ENCODE measurements at regions not wholly inside any gene's neighbourhood (a gene's known extent, or its start where the extent isn't known, plus 50 kb on each side); places are given as distances from the start of the nearest gene placed in this dataset.

DNA sequence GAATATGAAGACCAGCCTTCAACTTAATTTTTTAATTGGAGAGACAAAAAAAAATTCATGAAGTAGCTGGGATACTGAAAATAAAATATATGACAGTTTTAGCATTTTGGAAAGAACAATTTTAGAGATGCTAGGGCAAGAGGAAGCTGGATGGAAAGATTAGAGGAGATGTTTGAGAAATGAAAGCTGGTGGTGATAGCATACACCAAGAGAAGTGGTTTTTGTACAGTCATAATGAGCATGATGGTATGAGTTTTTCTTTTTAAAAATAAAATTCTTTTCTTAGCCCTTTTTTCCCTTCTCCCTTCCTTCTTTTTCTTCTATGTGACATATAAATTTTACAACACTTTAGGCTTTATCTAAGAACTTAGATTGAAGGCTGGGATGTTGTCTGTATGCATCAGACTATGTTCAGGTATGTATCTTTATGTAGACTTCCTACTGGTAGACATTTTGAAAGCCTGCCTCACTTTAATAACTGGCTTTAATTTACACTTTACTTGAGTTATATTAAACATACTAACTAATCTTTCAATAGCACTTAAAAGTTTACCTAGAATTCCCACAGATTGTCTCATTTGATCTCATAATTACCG lies 522.5 kb downstream of the TLE4 start:
- H4K20me1 ChIP-seq (replicated peaks; ENCODE audit: control insufficient read depth, extremely low read depth, insufficient read depth, low read length) = no peaks in the 10 kb centered on the region
- H3K27me3 ChIP-seq (ENCODE audit: control insufficient read depth in 2 of 2, insufficient read depth in 2 of 2, low read length in 2 of 2) = no peaks in the 10 kb centered on the region
- H2AFZ ChIP-seq (ENCODE audit: low read depth, low read length) = no peak overlapping the region
- H3K4me1 ChIP-seq (ENCODE audit: control insufficient read depth, extremely low read depth, insufficient read depth, low read length) = no peaks in the 10 kb centered on the region
- H3K27ac ChIP-seq (ENCODE audit: insufficient read depth, low read depth, low read length) = no peak overlapping the region
- ChIA-PET CTCF (no interaction called here), POLR2A (no interaction called here)
- no peak for FAIRE-seq
- H3K9me3 ChIP-seq (replicated peaks; ENCODE audit: control insufficient read depth, insufficient read depth, low read length) = no peaks in the 10 kb centered on the region
- no peak overlapping the region for H3K4me2 ChIP-seq (ENCODE audit: insufficient read depth, low read length)
- H3K9ac ChIP-seq (replicated peaks; ENCODE audit: extremely low read depth, insufficient read depth, low read length) = no peak overlapping the region
- DNase-seq (ENCODE audit: low read depth, low spot score) = no peak
- H3K4me3 ChIP-seq (replicated peaks in 1 of 3; ENCODE audit: insufficient read depth in 1 of 3, low read depth in 1 of 3, low read length in 3 of 3) = no peak overlapping the region
- H3K36me3 ChIP-seq (ENCODE audit: control insufficient read depth in 2 of 2, extremely low read depth in 1 of 2, insufficient read depth in 2 of 2, low read length in 2 of 2) = no peaks in the 10 kb centered on the region
- dilution Hi-C loops (cut with MboI; ENCODE audit: extremely low pct_ligation_motif_present, low sequenced_read_pairs) (no loop called here), intact Hi-C loops (cut with micrococcal nuclease) (no loop called here)
- H3K79me2 ChIP-seq (ENCODE audit: control insufficient read depth, insufficient read depth, low read length) = no peaks in the 10 kb centered on the region
- no peaks in the 10 kb centered on the region for H3K9me1 ChIP-seq (replicated peaks; ENCODE audit: control insufficient read depth, extremely low read depth, insufficient read depth, low read length)
- no TSS peak for BruUV-seq (replicated peaks)
- TF ChIP-seq POLR2A (IDR thresholded peaks at IDR 0.05; ENCODE audit: low read depth, low read length) = no peak
- no peak for TF ChIP-seq POLR2AphosphoS5 (IDR thresholded peaks at IDR 0.05; ENCODE audit: insufficient read depth, low read depth, low read length)
- no peak for TF ChIP-seq JUN (IDR thresholded peaks at IDR 0.05; ENCODE audit: borderline replicate concordance, insufficient read depth, insufficient read length, low read depth)
- TF ChIP-seq, protein P1, sequence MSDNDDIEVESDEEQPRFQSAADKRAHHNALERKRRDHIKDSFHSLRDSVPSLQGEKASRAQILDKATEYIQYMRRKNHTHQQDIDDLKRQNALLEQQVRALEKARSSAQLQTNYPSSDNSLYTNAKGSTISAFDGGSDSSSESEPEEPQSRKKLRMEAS (IDR thresholded peaks at IDR 0.05; ENCODE audit: insufficient read depth, insufficient read length) = no peak

DNA sequence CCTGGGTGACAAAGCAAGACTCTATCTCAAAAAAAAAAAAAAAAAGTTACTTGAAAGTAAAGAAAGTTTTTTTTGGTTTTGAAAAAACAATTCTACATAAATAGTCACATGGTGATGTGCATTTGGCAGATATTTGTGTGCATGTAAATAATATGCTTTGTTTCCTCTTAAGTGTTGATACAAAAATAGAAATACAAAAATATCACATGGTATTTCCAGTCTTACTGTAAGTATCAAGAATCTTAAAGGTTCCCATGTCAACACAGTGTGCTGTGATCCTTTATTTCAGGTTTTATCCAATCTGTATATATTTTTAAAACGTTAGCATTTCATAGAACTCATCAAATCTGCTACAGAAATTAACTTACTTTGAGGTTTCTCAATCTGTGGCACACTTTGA lies 521.9 kb downstream of the TLE4 start:
- H3K9me3 ChIP-seq (replicated peaks; ENCODE audit: control insufficient read depth, insufficient read depth, low read length) = no peaks in the 10 kb centered on the region
- FAIRE-seq (no peak), DNase-seq (ENCODE audit: low read depth, low spot score) (no peak)
- H3K27me3 ChIP-seq (ENCODE audit: control insufficient read depth in 2 of 2, insufficient read depth in 2 of 2, low read length in 2 of 2) = no peaks in the 10 kb centered on the region
- no peaks in the 10 kb centered on the region for H4K20me1 ChIP-seq (replicated peaks; ENCODE audit: control insufficient read depth, extremely low read depth, insufficient read depth, low read length)
- no peaks in the 10 kb centered on the region for H3K9me1 ChIP-seq (replicated peaks; ENCODE audit: control insufficient read depth, extremely low read depth, insufficient read depth, low read length)
- ChIA-PET CTCF (no interaction called here), POLR2A (no interaction called here)
- H3K79me2 ChIP-seq (ENCODE audit: control insufficient read depth, insufficient read depth, low read length) = no peaks in the 10 kb centered on the region
- intact Hi-C loops (cut with micrococcal nuclease) = no loop called here
- TF ChIP-seq MYC (IDR thresholded peaks at IDR 0.05; ENCODE audit: low read depth, low read length) (no peak), FOS (IDR thresholded peaks at IDR 0.05; ENCODE audit: borderline replicate concordance, insufficient read depth, low read length) (no peak), JUN (IDR thresholded peaks at IDR 0.05; ENCODE audit: borderline replicate concordance, insufficient read depth, insufficient read length, low read depth) (no peak), GATA2 (IDR thresholded peaks at IDR 0.05; ENCODE audit: insufficient read depth, insufficient read length, low read depth, low read length) (no peak), EZH2 (IDR thresholded peaks at IDR 0.05; ENCODE audit: borderline replicate concordance, low read depth, low read length, severe bottlenecking) (no peak), POLR2AphosphoS5 (IDR thresholded peaks at IDR 0.05; ENCODE audit: insufficient read depth, low read depth, low read length) (no peak), POLR2A (IDR thresholded peaks at IDR 0.05; ENCODE audit: low read depth, low read length) (no peak)
- TF ChIP-seq, protein P2, sequence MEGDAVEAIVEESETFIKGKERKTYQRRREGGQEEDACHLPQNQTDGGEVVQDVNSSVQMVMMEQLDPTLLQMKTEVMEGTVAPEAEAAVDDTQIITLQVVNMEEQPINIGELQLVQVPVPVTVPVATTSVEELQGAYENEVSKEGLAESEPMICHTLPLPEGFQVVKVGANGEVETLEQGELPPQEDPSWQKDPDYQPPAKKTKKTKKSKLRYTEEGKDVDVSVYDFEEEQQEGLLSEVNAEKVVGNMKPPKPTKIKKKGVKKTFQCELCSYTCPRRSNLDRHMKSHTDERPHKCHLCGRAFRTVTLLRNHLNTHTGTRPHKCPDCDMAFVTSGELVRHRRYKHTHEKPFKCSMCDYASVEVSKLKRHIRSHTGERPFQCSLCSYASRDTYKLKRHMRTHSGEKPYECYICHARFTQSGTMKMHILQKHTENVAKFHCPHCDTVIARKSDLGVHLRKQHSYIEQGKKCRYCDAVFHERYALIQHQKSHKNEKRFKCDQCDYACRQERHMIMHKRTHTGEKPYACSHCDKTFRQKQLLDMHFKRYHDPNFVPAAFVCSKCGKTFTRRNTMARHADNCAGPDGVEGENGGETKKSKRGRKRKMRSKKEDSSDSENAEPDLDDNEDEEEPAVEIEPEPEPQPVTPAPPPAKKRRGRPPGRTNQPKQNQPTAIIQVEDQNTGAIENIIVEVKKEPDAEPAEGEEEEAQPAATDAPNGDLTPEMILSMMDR (IDR thresholded peaks at IDR 0.05; ENCODE audit: extremely low read depth in 1 of 2, insufficient read depth in 1 of 2, low read depth in 1 of 2, low read length in 2 of 2) = no peak
- TF ChIP-seq, protein P1 (IDR thresholded peaks at IDR 0.05; ENCODE audit: insufficient read depth, insufficient read length) = no peak
- no peak overlapping the region for H3K27ac ChIP-seq (ENCODE audit: insufficient read depth, low read depth, low read length)
- dilution Hi-C loops (cut with MboI; ENCODE audit: extremely low pct_ligation_motif_present, low sequenced_read_pairs) = no loop called here
- H3K9ac ChIP-seq (replicated peaks; ENCODE audit: extremely low read depth, insufficient read depth, low read length) = no peak overlapping the region
- no peak overlapping the region for H2AFZ ChIP-seq (ENCODE audit: low read depth, low read length)
- no peaks in the 10 kb centered on the region for H3K36me3 ChIP-seq (ENCODE audit: control insufficient read depth in 2 of 2, extremely low read depth in 1 of 2, insufficient read depth in 2 of 2, low read length in 2 of 2)
- H3K4me2 ChIP-seq (ENCODE audit: insufficient read depth, low read length) = no peak overlapping the region
- H3K4me1 ChIP-seq (ENCODE audit: control insufficient read depth, extremely low read depth, insufficient read depth, low read length) = no peaks in the 10 kb centered on the region
- BruUV-seq (replicated peaks) = no TSS peak
- no peak overlapping the region for H3K4me3 ChIP-seq (replicated peaks in 1 of 3; ENCODE audit: insufficient read depth in 1 of 3, low read depth in 1 of 3, low read length in 3 of 3)
